ENCODE measurements at regions not wholly inside any gene's neighbourhood (a gene's known extent, or its start where the extent isn't known, plus 50 kb on each side); places are given as distances from the start of the nearest gene placed in this dataset.
"Not testable (repeated sequence)": the region's sequence is repeated elsewhere in the genome, so short reads cannot be mapped to it uniquely, and the experiment has no call there.

DNA sequence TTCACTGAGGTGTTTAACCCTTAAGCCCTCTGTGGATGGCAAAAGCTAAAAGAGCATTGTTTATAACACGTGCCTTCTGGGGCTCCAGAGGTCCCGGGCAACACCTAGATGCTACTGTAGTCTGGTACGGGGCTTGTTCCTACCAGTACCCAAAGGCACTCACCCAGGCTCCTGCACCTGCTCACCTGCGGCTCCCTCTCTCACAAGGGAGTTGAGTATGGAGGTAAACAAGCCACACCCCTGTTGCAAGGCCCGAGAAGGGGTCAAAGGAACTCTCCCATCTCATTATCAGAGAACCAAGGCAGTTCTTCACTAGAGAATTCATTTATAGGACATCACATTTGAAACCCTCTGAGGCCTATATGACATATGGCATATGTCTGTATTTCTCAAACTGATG lies 53.4 kb upstream of the IL6ST start:
- Mint-ChIP-seq H3K27ac (no peak overlapping the region), H3K27me3 (peaks cover 18% of the 10 kb centered on the region), H3K4me3 (no peak overlapping the region), H3K4me1 (peaks cover 22% of the 10 kb centered on the region), H3K36me3 (ENCODE audit: low read depth) (peaks cover 13% of the 10 kb centered on the region), H3K9me3 (peaks cover 17% of the 10 kb centered on the region)
- DNase-seq: no peak
- ChIA-PET CTCF (no interaction called here), POLR2A (no interaction called here)

- peaks cover 20% of the 10 kb centered on the region for H3K27me3 Mint-ChIP-seq
- no peak overlapping the region for H3K4me3 Mint-ChIP-seq
- POLR2A ChIA-PET: no interaction called here
- DNase-seq: no peak
- peaks cover 11% of the 10 kb centered on the region for H3K9me3 Mint-ChIP-seq
- H3K27ac Mint-ChIP-seq: no peak overlapping the region
- CTCF ChIA-PET: no interaction called here
- peaks cover 20% of the 10 kb centered on the region for H3K4me1 Mint-ChIP-seq
- peaks cover 8% of the 10 kb centered on the region for H3K36me3 Mint-ChIP-seq (ENCODE audit: low read depth)
Observed at GRCh38 chr5:56047448-56047847, 52.7 kb upstream of the IL6ST start.

GRCh38 chr5:56045469-56045868 lies 50.7 kb upstream of the IL6ST start:
- POLR2A ChIA-PET: interaction anchor here (1.7 to 2.5 kb wide), 2 partner anchors 33 to 51 kb away, joined by 4 to 6 read pairs; partner anchors contain the start of gene IL6ST
- Mint-ChIP-seq H3K4me3 (no peak overlapping the region), H3K4me1 (peaks cover 9% of the 10 kb centered on the region), H3K27me3 (peaks cover 26% of the 10 kb centered on the region), H3K36me3 (ENCODE audit: low read depth) (peaks cover 8% of the 10 kb centered on the region), H3K9me3 (peaks cover 11% of the 10 kb centered on the region), H3K27ac (no peak overlapping the region)
- CTCF ChIA-PET: interaction anchor here (0.6 kb wide), 1 partner anchor 336 kb away, joined by 5 read pairs; no protein-coding TSS in a partner anchor
- no peak for DNase-seq

- H3K27me3 Mint-ChIP-seq: peaks cover 26% of the 10 kb centered on the region
- H3K36me3 Mint-ChIP-seq (ENCODE audit: low read depth); CTCF ChIA-PET; DNase-seq; H3K4me1 Mint-ChIP-seq; H3K27ac Mint-ChIP-seq; H3K4me3 Mint-ChIP-seq: not testable (repeated sequence)
- POLR2A ChIA-PET: interaction anchor here (1.7 to 2.5 kb wide), 2 partner anchors 33 to 50 kb away, joined by 4 to 6 read pairs; partner anchors contain the start of gene IL6ST
- H3K9me3 Mint-ChIP-seq: peaks cover 11% of the 10 kb centered on the region
Observed at GRCh38 chr5:56044746-56045428, 50.1 kb upstream of the IL6ST start.
